K562 (cell line): ENCODE measurements at regions not wholly inside any gene's neighbourhood (a gene's known extent, or its start where the extent isn't known, plus 50 kb on each side); places are given as distances from the start of the nearest gene placed in this dataset.

Experiments
- ATAC-seq: fragments of 200-7000 bp; cut with Tn5 transposase; 3 replicates; pipeline ENCODE4 v1.9.1; 2020; ENCODE audit warnings: moderate library complexity
- BruUV-seq: library from RNA; stranded (reverse); fragments of 400-500 nt; replicated peaks from 2 replicates; lab custom pipeline; 2021; lab: Mats Ljungman, UMichigan
- CTCF ChIA-PET: fragments of 300-600 bp; formaldehyde crosslinking; extraction: SDS; loops from one replicate; lab custom pipeline; 2021; ENCODE audit warnings: low intra/inter-chr PET ratio; lab: Yijun Ruan, JAX
- POLR2A ChIA-PET: fragments of 300-600, 350-650 bp; sonication (Branson Sonifier 250); formaldehyde crosslinking; extraction: SDS; loops from one replicate; lab custom pipeline; 2021; ENCODE audit warnings: antibody characterized with exemption, inconsistent platforms; lab: Yijun Ruan, JAX
- DNase-seq, 4 experiments: peaks; one replicate each; pipeline versions ENCODE4 v3.0.0 to v3.0.0-alpha.2; 2011 to 2018; ENCODE audit warnings: low spot score in 3 of 4, mixed read lengths in 3 of 4; ENCODE audit errors: extremely low read depth in 1 of 4
- FAIRE-seq: peaks from 2 replicates; lab custom pipeline; 2011; peaks lifted over from hg19 to GRCh38; lab: Jason Lieb, UNC
- H2AFZ ChIP-seq: 2 replicates; pipeline ENCODE4 v1.6.0; 2011; ENCODE audit warnings: low read depth, low read length, control low read depth, inconsistent platforms
- H3K27ac ChIP-seq: fragments of 200-600 bp; 3 replicates; pipeline ENCODE4 v1.8.0; 2011; ENCODE audit warnings: low read depth, mild to moderate bottlenecking, control low read depth, inconsistent platforms, low read length, moderate library complexity, mixed read lengths; ENCODE audit errors: extremely low read depth
- H3K27me3 ChIP-seq, 2 experiments: fragments of 300-600 bp in 1 of 2; 2 replicates in 1 of 2; 3 replicates in 1 of 2; pipeline versions ENCODE4 v1.6.0 to v1.8.0; 2011; ENCODE audit warnings: inconsistent platforms in 2 of 2, low read length in 2 of 2, mild to moderate bottlenecking in 1 of 2, mixed read lengths in 1 of 2, moderate library complexity in 1 of 2; ENCODE audit not compliant: control insufficient read depth in 2 of 2, insufficient read depth in 2 of 2
- H3K36me3 ChIP-seq: fragments of 300-600 bp; 3 replicates; pipeline ENCODE4 v1.8.0; 2011; ENCODE audit warnings: mild to moderate bottlenecking, low read length, inconsistent platforms; ENCODE audit not compliant: control insufficient read depth, insufficient read depth
- H3K4me1 ChIP-seq, 2 experiments: fragments of 200-600 bp in 1 of 2; replicated peaks in 1 of 2; 2 replicates in 1 of 2; 3 replicates in 1 of 2; pipeline versions ENCODE4 v1.5.1 to v1.8.0; 2011; ENCODE audit warnings: inconsistent platforms in 2 of 2, low read length in 2 of 2, mild to moderate bottlenecking in 1 of 2, mixed read lengths in 1 of 2, moderate library complexity in 1 of 2; ENCODE audit not compliant: control insufficient read depth in 2 of 2, insufficient read depth in 2 of 2
- H3K4me2 ChIP-seq: 2 replicates; pipeline ENCODE4 v1.6.1; 2011; ENCODE audit warnings: low read length, control low read depth, inconsistent platforms, mixed read lengths; ENCODE audit not compliant: insufficient read depth
- H3K4me3 ChIP-seq: fragments of 200-600 bp; sonication (generic), shearing (Covaris generic); 2 replicates; pipeline ENCODE4 v1.5.1; 2016; ENCODE audit warnings: control low read depth, inconsistent platforms
- H3K79me2 ChIP-seq: fragments of 200-600 bp; 3 replicates; pipeline ENCODE4 v1.8.0; 2011; ENCODE audit warnings: low read length, inconsistent platforms; ENCODE audit not compliant: control insufficient read depth, insufficient read depth
- H3K9ac ChIP-seq, 2 experiments: 2 replicates each; pipeline versions ENCODE4 v1.6.0 to v1.6.1; 2011; ENCODE audit warnings: low read depth in 2 of 2, low read length in 2 of 2, control low read depth in 1 of 2, inconsistent platforms in 1 of 2, mild to moderate bottlenecking in 1 of 2, mixed read lengths in 1 of 2; ENCODE audit not compliant: insufficient read depth in 1 of 2
- H3K9me1 ChIP-seq: one replicate; pipeline ENCODE4 v1.6.0; 2011; ENCODE audit warnings: inconsistent platforms, mild to moderate bottlenecking, low read length, moderate library complexity; ENCODE audit not compliant: control insufficient read depth, insufficient read depth
- H3K9me3 ChIP-seq: replicated peaks from 2 replicates; pipeline ENCODE4 v1.5.1; 2011; ENCODE audit warnings: low read depth, low read length, inconsistent platforms; ENCODE audit not compliant: control insufficient read depth, insufficient read depth
- H4K20me1 ChIP-seq: replicated peaks from 2 replicates; pipeline ENCODE4 v1.6.1; 2011; ENCODE audit warnings: low read length, inconsistent platforms, mixed read lengths; ENCODE audit not compliant: control insufficient read depth, insufficient read depth
- COPS2 ChIP-seq: fragments of 450-650 bp; conservative IDR thresholded peaks from 2 replicates; pipeline ENCODE4 v1.6.1; 2016; ENCODE audit warnings: mild to moderate bottlenecking, moderate library complexity
- KLF1 ChIP-seq: fragments of 450-650 bp; IDR thresholded peaks from 2 replicates; pipeline ENCODE4 v1.6.1; 2016; ENCODE audit warnings: missing genetic modification characterization, missing compliant biosample characterization
- OTX1 ChIP-seq: fragments of 450-650 bp; formaldehyde crosslinking; IDR thresholded peaks from 2 replicates; pipeline ENCODE4 v1.4.0; 2022; ENCODE audit warnings: mild to moderate bottlenecking
- ZNF407 ChIP-seq: fragments of 450-650 bp; IDR thresholded peaks from 2 replicates; pipeline ENCODE4 v1.6.1; 2016; ENCODE audit warnings: low read depth
- WGBS: fragments of 100-300 bp; shearing (Covaris generic); methylation state at CpG from one replicate; pipeline ENCODE4 v1.1.6; 2016; ENCODE audit warnings: low coverage, mixed read lengths; ENCODE audit not compliant: insufficient coverage; ENCODE audit errors: missing lambda C conversion rate; 5-methylcytosine and 5-hydroxymethylcytosine counted together
- in situ Hi-C: fragments of 300-500 bp; cut with MboI; formaldehyde crosslinking; loops from 4 replicates; pipeline ENCODE4 v1.15.0; 2018; ENCODE audit warnings: inconsistent platforms, mixed read lengths
- intact Hi-C: fragments of 100-400 bp; cut with micrococcal nuclease; formaldehyde crosslinking; loops from 2 replicates; pipeline ENCODE4 v1.14.2; 2022
- TF ChIP-seq, protein P1 (sequence below): IDR thresholded peaks from 2 replicates; pipeline ENCODE4 v1.6.1; 2016; ENCODE audit warnings: missing genetic modification characterization, missing compliant biosample characterization
- TF ChIP-seq, protein P2 (sequence below): fragments of 450-650 bp; IDR thresholded peaks from 2 replicates; pipeline ENCODE4 v1.6.1; 2016; ENCODE audit warnings: mild to moderate bottlenecking

DNA sequence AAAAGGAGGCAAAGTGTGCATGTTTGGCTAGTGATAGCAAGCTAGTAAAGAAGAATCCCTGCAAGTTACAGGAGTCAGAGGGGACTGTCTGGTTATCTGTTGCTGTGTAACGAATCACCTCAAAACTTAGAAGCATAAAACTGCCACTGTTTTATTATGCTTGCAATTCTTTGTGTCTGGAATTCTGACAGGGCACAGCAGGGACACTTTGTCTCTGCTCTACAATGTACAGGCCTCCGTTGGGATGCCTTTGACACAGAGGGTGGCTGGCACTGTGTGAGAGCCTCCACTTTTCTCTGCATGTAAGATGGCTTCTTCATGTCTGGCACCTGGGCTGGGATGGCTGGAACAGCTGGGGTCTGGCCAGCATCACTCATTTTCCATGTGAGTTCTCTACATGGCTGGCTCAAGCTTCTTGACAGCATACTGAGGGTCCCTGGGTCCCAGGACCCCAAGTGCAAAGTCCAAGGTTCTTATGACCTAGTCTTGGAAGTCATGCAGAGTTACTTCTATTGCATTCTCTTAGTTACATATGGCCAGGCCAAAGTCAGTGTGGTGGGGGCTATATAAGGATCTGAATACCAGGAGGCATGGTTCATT lies 276.9 kb downstream of the RPS24 start:
- 0% methylated on average over 2 of the region's 2 CpGs for WGBS
- in situ Hi-C loops (no loop called here), intact Hi-C loops (no loop called here)
- ChIA-PET CTCF (interaction anchor here (1.6 kb wide), 1 partner anchor 99 kb away, joined by 9 read pairs; no protein-coding TSS in a partner anchor), POLR2A (no interaction called here)
- Histone ChIP-seq H3K4me3 (no peak overlapping the region), H3K79me2 (no peaks in the 10 kb centered on the region), H3K27ac (no peak overlapping the region), H3K9me1 (no peaks in the 10 kb centered on the region), H3K36me3 (no peaks in the 10 kb centered on the region), H3K4me2 (no peak overlapping the region), H4K20me1 (no peaks in the 10 kb centered on the region), H3K9me3 (no peaks in the 10 kb centered on the region), H2AFZ (no peak overlapping the region), H3K27me3 (peaks cover 12 to 32% of the 10 kb centered on the region in 2 experiments; a peak in 4 of 5 replicates), H3K9ac (no peak overlapping the region), H3K4me1 (no peaks in the 10 kb centered on the region)
- DNase-seq (no peak), FAIRE-seq (no peak), ATAC-seq (no peak)
- no TSS peak for BruUV-seq
- TF ChIP-seq KLF1 (tag) = no peak
- no peak for TF ChIP-seq COPS2
- TF ChIP-seq, protein P1, sequence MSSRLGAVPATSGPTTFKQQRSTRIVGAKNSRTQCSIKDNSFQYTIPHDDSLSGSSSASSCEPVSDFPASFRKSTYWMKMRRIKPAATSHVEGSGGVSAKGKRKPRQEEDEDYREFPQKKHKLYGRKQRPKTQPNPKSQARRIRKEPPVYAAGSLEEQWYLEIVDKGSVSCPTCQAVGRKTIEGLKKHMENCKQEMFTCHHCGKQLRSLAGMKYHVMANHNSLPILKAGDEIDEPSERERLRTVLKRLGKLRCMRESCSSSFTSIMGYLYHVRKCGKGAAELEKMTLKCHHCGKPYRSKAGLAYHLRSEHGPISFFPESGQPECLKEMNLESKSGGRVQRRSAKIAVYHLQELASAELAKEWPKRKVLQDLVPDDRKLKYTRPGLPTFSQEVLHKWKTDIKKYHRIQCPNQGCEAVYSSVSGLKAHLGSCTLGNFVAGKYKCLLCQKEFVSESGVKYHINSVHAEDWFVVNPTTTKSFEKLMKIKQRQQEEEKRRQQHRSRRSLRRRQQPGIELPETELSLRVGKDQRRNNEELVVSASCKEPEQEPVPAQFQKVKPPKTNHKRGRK (tag) = no peak
- TF ChIP-seq, protein P2, sequence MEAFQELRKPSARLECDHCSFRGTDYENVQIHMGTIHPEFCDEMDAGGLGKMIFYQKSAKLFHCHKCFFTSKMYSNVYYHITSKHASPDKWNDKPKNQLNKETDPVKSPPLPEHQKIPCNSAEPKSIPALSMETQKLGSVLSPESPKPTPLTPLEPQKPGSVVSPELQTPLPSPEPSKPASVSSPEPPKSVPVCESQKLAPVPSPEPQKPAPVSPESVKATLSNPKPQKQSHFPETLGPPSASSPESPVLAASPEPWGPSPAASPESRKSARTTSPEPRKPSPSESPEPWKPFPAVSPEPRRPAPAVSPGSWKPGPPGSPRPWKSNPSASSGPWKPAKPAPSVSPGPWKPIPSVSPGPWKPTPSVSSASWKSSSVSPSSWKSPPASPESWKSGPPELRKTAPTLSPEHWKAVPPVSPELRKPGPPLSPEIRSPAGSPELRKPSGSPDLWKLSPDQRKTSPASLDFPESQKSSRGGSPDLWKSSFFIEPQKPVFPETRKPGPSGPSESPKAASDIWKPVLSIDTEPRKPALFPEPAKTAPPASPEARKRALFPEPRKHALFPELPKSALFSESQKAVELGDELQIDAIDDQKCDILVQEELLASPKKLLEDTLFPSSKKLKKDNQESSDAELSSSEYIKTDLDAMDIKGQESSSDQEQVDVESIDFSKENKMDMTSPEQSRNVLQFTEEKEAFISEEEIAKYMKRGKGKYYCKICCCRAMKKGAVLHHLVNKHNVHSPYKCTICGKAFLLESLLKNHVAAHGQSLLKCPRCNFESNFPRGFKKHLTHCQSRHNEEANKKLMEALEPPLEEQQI = no peak
- TF ChIP-seq ZNF407 = no peak
- no peak for TF ChIP-seq OTX1 (CRISPR knock-in tag)
